Keratinocyte (primary cell): ENCODE measurements at regions not wholly inside any gene's neighbourhood (a gene's known extent, or its start where the extent isn't known, plus 50 kb on each side); places are given as distances from the start of the nearest gene placed in this dataset.

ENCODE experiments used
- CTCF ChIP-seq, 3 experiments: IDR thresholded peaks in 1 of 3; conservative IDR thresholded peaks in 1 of 3; optimal IDR thresholded peaks in 1 of 3; 2 replicates in 2 of 3; 3 replicates in 1 of 3; pipeline versions ENCODE3 to v1.5.1; 2011; ENCODE audit warnings: low read length in 3 of 3, mild to moderate bottlenecking in 3 of 3, moderate library complexity in 2 of 3, control low read depth in 1 of 3, inconsistent platforms in 1 of 3; ENCODE audit not compliant: insufficient read depth in 2 of 3; ENCODE audit errors: extremely low read depth in 1 of 3
- EZH2 ChIP-seq: IDR thresholded peaks from one replicate; pipeline ENCODE4 v1.6.1; 2012; ENCODE audit warnings: inconsistent platforms, mild to moderate bottlenecking, low read length, moderate library complexity

DNA sequence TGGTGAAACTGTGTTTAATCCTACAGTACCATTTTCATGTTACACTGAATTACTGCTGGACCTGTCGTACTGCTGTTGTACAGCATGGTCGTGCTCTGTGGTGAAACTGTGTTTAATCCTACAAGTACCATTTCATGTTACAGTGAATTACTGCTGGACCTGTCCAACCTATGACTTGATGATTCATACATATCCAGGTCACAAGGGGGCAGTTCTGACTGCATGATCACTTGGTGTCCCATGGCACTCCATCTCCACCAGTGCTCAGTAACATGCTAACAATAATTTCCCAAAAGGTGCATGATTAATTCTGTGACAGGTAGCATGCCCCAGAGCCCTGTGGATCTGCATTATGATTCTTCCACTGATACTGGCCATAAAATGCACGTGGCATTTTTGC is 101.6 kb downstream of the ADCYAP1 start:
- no peak for TF ChIP-seq CTCF (optimal IDR thresholded peaks at IDR 0.05 in 1 of 3, IDR thresholded peaks at IDR 0.05 in 1 of 3, conservative IDR thresholded peaks at IDR 0.05 in 1 of 3; ENCODE audit: extremely low read depth in 1 of 3, insufficient read depth in 2 of 3, low read length in 3 of 3)
- no peak for TF ChIP-seq EZH2
